AG09309 (cell line): ENCODE measurements at regions not wholly inside any gene's neighbourhood (a gene's known extent, or its start where the extent isn't known, plus 50 kb on each side); places are given as distances from the start of the nearest gene placed in this dataset.

Experiments
- DNase-seq: peaks from one replicate; pipeline ENCODE4 v3.0.0-alpha.2; 2010; ENCODE audit warnings: low read depth
- H3K4me3 ChIP-seq: 2 replicates; pipeline ENCODE4 v1.5.1; 2011; ENCODE audit warnings: mild to moderate bottlenecking, low read depth, low read length, moderate library complexity; ENCODE audit not compliant: control insufficient read depth
- CTCF ChIP-seq: IDR thresholded peaks from 2 replicates; pipeline ENCODE4 v1.5.1; 2011; ENCODE audit warnings: mild to moderate bottlenecking, low read depth, low read length, inconsistent platforms; ENCODE audit not compliant: insufficient read depth, control insufficient read depth; ENCODE audit errors: missing control alignments

GRCh38 chr3:187906920-187907319, 161.7 kb upstream of the BCL6 start:
- no peak for DNase-seq
- TF ChIP-seq CTCF, result no peak

GRCh38 chr3:187909866-187910265, 164.6 kb upstream of the BCL6 start:
- no peak for TF ChIP-seq CTCF
- no peak for DNase-seq
- H3K4me3 ChIP-seq, result no peak overlapping the region

More at GRCh38 chr3:187906920-187907319, 161.7 kb upstream of the BCL6 start:
- H3K4me3 ChIP-seq, result no peak overlapping the region

- H3K4me3 ChIP-seq, result no peak overlapping the region
- DNase-seq, result no peak
- no peak for TF ChIP-seq CTCF
These were observed 166.7 kb upstream of the BCL6 start for GRCh38 chr3:187912007-187912406.

- H3K4me3 ChIP-seq, result no peak overlapping the region
- no peak for TF ChIP-seq CTCF
- DNase-seq, result no peak
These were observed 168.4 kb upstream of the BCL6 start for GRCh38 chr3:187913617-187914033.

- no peak for DNase-seq
- TF ChIP-seq CTCF, result no peak
- H3K4me3 ChIP-seq, result no peak overlapping the region
These were observed 169.0 kb upstream of the BCL6 start for GRCh38 chr3:187914231-187914630.

GRCh38 chr3:187916072-187916471, 170.8 kb upstream of the BCL6 start:
- no peak for TF ChIP-seq CTCF
- H3K4me3 ChIP-seq, result no peak overlapping the region
- no peak for DNase-seq

- no peak for TF ChIP-seq CTCF
- no peak overlapping the region for H3K4me3 ChIP-seq
- no peak for DNase-seq
These were observed 172.9 kb upstream of the BCL6 start for GRCh38 chr3:187918081-187918644.
